Prostate gland (tissue), 2 donors: ENCODE measurements at regions not wholly inside any gene's neighbourhood (a gene's known extent, or its start where the extent isn't known, plus 50 kb on each side); places are given as distances from the start of the nearest gene placed in this dataset.

Experiments
- DNase-seq: peaks from one replicate; pipeline ENCODE4 v3.0.0-alpha.2; 2019; ENCODE audit warnings: low spot score
- H3K27ac ChIP-seq, 2 donors: fragments of 200-600 bp; sonication (generic); 2 replicates each; pipeline ENCODE4 v1.5.1; 2017 to 2019
- H3K27me3 ChIP-seq: fragments of 200-600 bp; sonication (generic); replicated peaks from 2 replicates; pipeline ENCODE4 v1.5.1; 2019; ENCODE audit not compliant: insufficient read depth
- H3K36me3 ChIP-seq, 2 donors: fragments of 200-600 bp; sonication (generic); 1 replicate in 1 of 2; 2 replicates in 1 of 2; pipeline versions ENCODE4 v1.5.1 to v1.8.1; 2017 to 2019
- H3K4me1 ChIP-seq: fragments of 200-600 bp; sonication (generic); replicated peaks from 2 replicates; pipeline ENCODE4 v1.5.1; 2019
- H3K4me3 ChIP-seq, 2 donors: fragments of 200-600 bp; sonication (generic); 2 replicates each; pipeline ENCODE4 v1.5.1; 2017 to 2019
- H3K9me3 ChIP-seq: fragments of 200-600 bp; sonication (generic); 2 replicates; pipeline ENCODE4 v1.5.1; 2017
- POLR2A ChIP-seq: fragments of 450-650 bp; IDR thresholded peaks from one replicate; pipeline ENCODE4 v1.6.1; 2016; ENCODE audit warnings: antibody characterized with exemption, mild to moderate bottlenecking
- POLR2AphosphoS5 ChIP-seq: sonication (generic); formaldehyde crosslinking; IDR thresholded peaks from one replicate; pipeline ENCODE4 v1.6.1; 2017; ENCODE audit warnings: antibody characterized with exemption
- WGBS: methylation state at CpG from one replicate; pipeline ENCODE4 v1.1.5; 2018; 5-methylcytosine and 5-hydroxymethylcytosine counted together
- intact Hi-C: fragments of 100-400 bp; cut with DNase I; formaldehyde crosslinking; loops from one replicate; pipeline ENCODE4 v1.14.2; 2022
- TF ChIP-seq, protein P1 (sequence below), 4 experiments: fragments of 200-600 bp in 2 of 4; fragments of 450-650 bp in 2 of 4; sonication (generic) in 2 of 4; IDR thresholded peaks; 1 replicate in 3 of 4; 2 replicates in 1 of 4; pipeline ENCODE4 v1.5.1; 2016 to 2019; ENCODE audit warnings: antibody characterized with exemption in 4 of 4, mild to moderate bottlenecking in 2 of 4, moderate library complexity in 2 of 4

DNA sequence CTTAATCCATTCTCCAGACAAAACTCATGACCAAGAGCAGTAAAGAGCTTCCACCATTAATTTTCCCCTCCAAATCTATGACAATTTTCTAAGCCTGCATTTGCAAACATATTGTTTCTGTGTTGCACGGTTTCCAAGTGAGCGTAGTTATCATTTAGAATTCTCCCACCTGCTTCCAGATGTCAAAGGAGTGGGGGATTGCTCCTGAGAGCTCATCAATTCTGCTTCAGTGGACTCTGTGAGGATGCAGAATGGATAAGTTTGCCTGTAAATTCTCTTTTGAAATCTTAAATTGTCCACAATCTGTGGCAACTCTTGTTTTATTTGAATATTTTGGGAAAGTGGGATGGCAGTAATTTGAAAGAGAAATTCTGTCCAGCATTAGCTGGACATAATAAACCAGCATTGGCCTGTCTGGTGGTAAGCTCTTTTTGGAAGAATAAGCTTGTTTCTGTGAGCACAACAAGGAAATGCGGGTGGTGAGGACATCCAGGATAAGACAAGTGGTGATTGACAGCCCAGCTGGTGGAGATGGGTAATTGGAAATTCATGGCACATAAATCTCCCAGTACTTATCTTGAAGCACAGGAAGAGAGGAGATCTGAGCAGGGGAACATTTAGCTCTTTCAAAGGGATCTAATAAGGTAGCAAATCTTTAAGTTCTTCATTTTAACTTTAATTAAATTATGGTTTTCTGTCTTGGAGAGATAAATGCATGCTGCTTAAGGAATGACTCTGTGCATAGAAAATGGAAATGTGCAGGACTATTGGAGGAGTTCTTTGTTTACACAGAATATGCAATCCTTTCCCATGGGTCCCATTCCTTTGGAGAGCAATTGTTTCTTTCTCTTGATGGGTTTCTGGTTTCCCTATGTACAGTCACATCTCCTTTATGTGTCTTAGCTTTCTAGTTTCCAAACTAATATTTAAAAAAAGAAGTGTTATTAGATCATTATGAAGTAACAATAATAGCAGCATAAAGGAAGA is 73.2 kb downstream of the FAT3 start:
- no peak for DNase-seq
- no peak for TF ChIP-seq POLR2A
- TF ChIP-seq, protein P1, sequence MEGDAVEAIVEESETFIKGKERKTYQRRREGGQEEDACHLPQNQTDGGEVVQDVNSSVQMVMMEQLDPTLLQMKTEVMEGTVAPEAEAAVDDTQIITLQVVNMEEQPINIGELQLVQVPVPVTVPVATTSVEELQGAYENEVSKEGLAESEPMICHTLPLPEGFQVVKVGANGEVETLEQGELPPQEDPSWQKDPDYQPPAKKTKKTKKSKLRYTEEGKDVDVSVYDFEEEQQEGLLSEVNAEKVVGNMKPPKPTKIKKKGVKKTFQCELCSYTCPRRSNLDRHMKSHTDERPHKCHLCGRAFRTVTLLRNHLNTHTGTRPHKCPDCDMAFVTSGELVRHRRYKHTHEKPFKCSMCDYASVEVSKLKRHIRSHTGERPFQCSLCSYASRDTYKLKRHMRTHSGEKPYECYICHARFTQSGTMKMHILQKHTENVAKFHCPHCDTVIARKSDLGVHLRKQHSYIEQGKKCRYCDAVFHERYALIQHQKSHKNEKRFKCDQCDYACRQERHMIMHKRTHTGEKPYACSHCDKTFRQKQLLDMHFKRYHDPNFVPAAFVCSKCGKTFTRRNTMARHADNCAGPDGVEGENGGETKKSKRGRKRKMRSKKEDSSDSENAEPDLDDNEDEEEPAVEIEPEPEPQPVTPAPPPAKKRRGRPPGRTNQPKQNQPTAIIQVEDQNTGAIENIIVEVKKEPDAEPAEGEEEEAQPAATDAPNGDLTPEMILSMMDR (IDR thresholded peaks at IDR 0.05) = no peak
- TF ChIP-seq POLR2AphosphoS5 = no peak
- Histone ChIP-seq H3K4me1 (no peaks in the 10 kb centered on the region), H3K36me3 (no peaks in the 10 kb centered on the region), H3K27me3 (no peaks in the 10 kb centered on the region), H3K4me3 (no peak overlapping the region), H3K9me3 (no peaks in the 10 kb centered on the region), H3K27ac (no peak overlapping the region)
- intact Hi-C loops = no loop called here
- 89% methylated on average over 3 of the region's 3 CpGs for WGBS

DNA sequence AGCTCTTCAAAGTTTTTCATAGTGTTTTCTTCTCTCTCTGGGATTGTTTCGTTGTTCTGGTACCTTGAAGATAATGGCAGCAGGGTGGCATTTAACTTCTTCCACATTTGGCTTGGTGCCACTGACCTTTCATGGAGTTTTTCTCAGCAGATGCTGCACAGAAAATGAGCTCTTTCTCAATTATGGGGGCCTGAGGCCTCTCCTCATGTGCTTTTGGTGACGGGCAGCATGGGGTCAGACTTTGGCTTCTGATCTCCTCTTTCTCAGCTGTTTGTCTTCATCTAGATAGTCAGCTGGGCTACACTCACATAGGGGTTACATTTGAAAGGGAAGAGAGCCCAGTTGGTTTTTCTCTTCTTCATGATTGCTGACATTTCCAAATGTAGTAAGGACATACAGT is 76.3 kb downstream of the FAT3 start:
- Histone ChIP-seq H3K4me3 (no peak overlapping the region), H3K27ac (no peak overlapping the region), H3K27me3 (no peaks in the 10 kb centered on the region), H3K4me1 (no peaks in the 10 kb centered on the region), H3K9me3 (no peaks in the 10 kb centered on the region), H3K36me3 (no peaks in the 10 kb centered on the region)
- 93% methylated on average over 2 of the region's 2 CpGs for WGBS
- no peak for TF ChIP-seq POLR2A
- TF ChIP-seq POLR2AphosphoS5 = no peak
- TF ChIP-seq, protein P1 (IDR thresholded peaks at IDR 0.05) = no peak
- no peak for DNase-seq
- intact Hi-C loops = no loop called here

DNA sequence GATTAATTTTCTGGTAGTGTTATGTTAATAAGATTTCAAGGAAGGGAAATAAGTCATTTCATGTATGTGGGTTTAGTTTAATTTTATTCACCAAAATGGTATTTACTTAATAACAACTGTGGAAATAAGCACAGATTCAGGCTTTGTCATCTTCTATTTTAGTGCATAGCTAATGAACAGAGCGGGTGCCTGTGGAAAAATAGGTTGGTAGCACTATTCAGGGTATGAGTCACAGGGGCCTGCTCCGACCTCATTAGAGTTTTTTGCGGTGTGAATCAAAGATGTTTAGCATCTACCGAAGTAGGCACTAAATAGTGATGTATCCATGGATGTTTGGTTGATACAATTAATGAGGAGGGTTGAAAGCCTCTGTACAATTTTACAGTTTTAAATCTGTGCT is 78.2 kb downstream of the FAT3 start:
- Histone ChIP-seq H3K27me3 (no peaks in the 10 kb centered on the region), H3K27ac (no peak overlapping the region), H3K4me3 (no peak overlapping the region), H3K9me3 (no peaks in the 10 kb centered on the region), H3K36me3 (no peaks in the 10 kb centered on the region), H3K4me1 (no peaks in the 10 kb centered on the region)
- TF ChIP-seq POLR2A = no peak
- TF ChIP-seq, protein P1 (IDR thresholded peaks at IDR 0.05) = no peak
- no peak for TF ChIP-seq POLR2AphosphoS5
- DNase-seq = no peak
- intact Hi-C loops = no loop called here
- 86% methylated on average over 4 of the region's 4 CpGs for WGBS

DNA sequence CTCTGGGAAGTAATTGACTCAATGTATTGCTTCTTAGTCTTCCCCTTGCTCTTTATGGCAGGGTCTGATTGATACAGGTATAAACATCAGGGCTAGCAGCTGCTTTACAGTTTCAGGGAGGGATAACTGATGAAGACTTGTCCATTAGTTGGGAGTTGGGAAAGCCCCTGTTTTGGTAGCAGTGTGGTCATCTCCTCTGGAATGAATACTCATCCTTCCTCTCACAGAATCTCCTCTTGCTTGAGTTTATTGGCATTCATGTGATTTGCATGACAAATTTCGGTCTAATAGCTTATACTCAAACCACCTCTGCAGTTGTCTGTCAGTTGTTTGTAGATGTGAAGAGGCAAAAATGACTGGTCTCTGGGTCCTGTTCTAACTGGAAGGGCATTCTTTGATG is 79.7 kb downstream of the FAT3 start:
- no peaks in the 10 kb centered on the region for H3K4me1 ChIP-seq
- 85% methylated on average over 1 of the region's 1 CpG for WGBS
- H3K9me3 ChIP-seq = no peaks in the 10 kb centered on the region

More for the DNA sequence above, 79.7 kb downstream of the FAT3 start:
- Histone ChIP-seq H3K36me3 (no peaks in the 10 kb centered on the region), H3K27ac (no peak overlapping the region), H3K27me3 (no peaks in the 10 kb centered on the region), H3K4me3 (no peak overlapping the region)
- no peak for TF ChIP-seq POLR2AphosphoS5
- TF ChIP-seq, protein P1 (IDR thresholded peaks at IDR 0.05) = no peak
- TF ChIP-seq POLR2A = no peak
- intact Hi-C loops = no loop called here
- DNase-seq = no peak
